Psoas muscle (tissue), 7 donors: ENCODE measurements at regions not wholly inside any gene's neighbourhood (a gene's known extent, or its start where the extent isn't known, plus 50 kb on each side); places are given as distances from the start of the nearest gene placed in this dataset.

Experiments used
- ATAC-seq, 4 donors: fragments of 200-7000 bp; cut with Tn5 transposase; one replicate each; pipeline ENCODE4 v1.9.1; 2020; ENCODE audit warnings: moderate library complexity in 3 of 4, mild to moderate bottlenecking in 2 of 4
- DNase-seq, 2 donors: peaks; one replicate each; pipeline ENCODE4 v3.0.0-alpha.2; 2020
- H3K27ac ChIP-seq: fragments of 200-600 bp; one replicate; pipeline ENCODE4 v1.8.0; 2022
- H3K27me3 ChIP-seq, 3 donors: fragments of 200-600 bp in 1 of 3; one replicate each; pipeline versions ENCODE4 v1.6.1 to v1.8.0; 2013 to 2022; ENCODE audit warnings: low read length in 2 of 3, mild to moderate bottlenecking in 2 of 3, moderate library complexity in 1 of 3; ENCODE audit not compliant: insufficient read depth in 3 of 3
- H3K36me3 ChIP-seq, 2 donors: fragments of 200-600 bp in 1 of 2; one replicate each; pipeline versions ENCODE4 v1.6.1 to v1.8.0; 2013 to 2022; ENCODE audit warnings: low read depth in 1 of 2, mild to moderate bottlenecking in 1 of 2, moderate library complexity in 1 of 2; ENCODE audit not compliant: insufficient read depth in 1 of 2
- H3K4me1 ChIP-seq: fragments of 200-600 bp; one replicate; pipeline ENCODE4 v1.8.0; 2022
- H3K4me3 ChIP-seq: fragments of 200-600 bp; one replicate; pipeline ENCODE4 v1.8.0; 2022; ENCODE audit warnings: mild to moderate bottlenecking
- H3K9me3 ChIP-seq: fragments of 200-600 bp; one replicate; pipeline ENCODE4 v1.8.0; 2022
- WGBS, 3 donors: extraction: QIAGEN DNeasy Blood & Tissue Kit; methylation state at CpG; one replicate each; pipeline versions ENCODE4 v1.1.6 to v1.1.7; 2013; 5-methylcytosine and 5-hydroxymethylcytosine counted together
- intact Hi-C, 2 donors: fragments of 100-400 bp; cut with DNase I; formaldehyde crosslinking; loops; one replicate each; pipeline versions ENCODE4 v1.11.0 to v1.14.2; 2022
- TF ChIP-seq, protein P1 (sequence below): fragments of 200-600 bp; IDR thresholded peaks from one replicate; pipeline ENCODE4 v1.8.0; 2022; ENCODE audit warnings: antibody characterized with exemption
- donor health status: healthy with polysubstance abuse.
- donor health status: DM: no; HTN: no; CAD: no; lungs with moderate emphysema.
- donor health status: Bipolar disorder and iron deficiency.
- donor health status: healthy.
- donor health status: DM: yes; HTN: yes; CAD: no.
- donor health status: DM: no; HTN: no; CAD: no.
- donor health status: DM: yes; HTN: yes; CAD: no.

DNA sequence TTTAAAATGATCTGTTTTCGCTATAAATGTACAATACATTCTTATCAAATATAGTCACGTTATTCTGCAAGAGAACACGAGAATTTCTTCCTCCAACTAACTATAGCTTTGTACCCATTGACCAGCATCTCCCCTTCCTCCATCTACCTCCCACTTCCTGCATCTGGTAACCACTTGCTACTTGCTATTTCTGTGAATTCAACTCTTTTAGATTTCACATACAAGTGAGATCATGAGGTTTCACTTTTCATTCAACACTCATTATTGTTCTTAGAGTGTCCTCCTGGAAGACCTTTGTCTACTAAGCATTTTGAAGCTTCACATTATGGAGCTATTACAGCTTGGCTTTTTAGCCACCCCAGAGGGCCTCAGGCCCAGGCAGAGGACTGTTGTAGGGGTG is 741.3 kb upstream of the FZD8 start:
- intact Hi-C loops = no loop called here

DNA sequence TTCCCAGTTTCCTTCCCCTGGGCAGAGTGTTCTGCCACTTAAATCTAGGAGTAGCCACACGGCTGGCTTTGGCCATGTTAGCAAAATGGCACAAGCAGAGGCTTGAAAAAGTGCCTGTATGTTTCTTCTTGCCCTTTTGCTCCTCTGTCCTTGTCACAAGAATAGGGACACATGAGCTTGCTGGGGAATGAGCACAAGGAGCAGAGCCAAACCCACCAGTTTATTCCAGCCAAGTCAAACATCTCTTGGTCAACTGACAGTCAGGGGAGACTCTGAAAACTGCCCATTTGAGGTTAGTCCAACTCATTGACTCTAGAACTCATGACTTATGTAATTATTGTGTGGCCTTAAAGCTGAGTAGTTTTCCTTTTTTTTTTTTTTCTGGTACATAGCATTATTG is 739.7 kb upstream of the FZD8 start:
- DNase-seq (no peak), ATAC-seq (no peak)
- Histone ChIP-seq H3K4me1 (no peaks in the 10 kb centered on the region), H3K36me3 (no peaks in the 10 kb centered on the region), H3K27ac (no peak overlapping the region), H3K9me3 (no peaks in the 10 kb centered on the region), H3K4me3 (no peak overlapping the region), H3K27me3 (peaks cover 0 to 2% (median 0%) of the 10 kb centered on the region in 3 donors)
- TF ChIP-seq, protein P1, sequence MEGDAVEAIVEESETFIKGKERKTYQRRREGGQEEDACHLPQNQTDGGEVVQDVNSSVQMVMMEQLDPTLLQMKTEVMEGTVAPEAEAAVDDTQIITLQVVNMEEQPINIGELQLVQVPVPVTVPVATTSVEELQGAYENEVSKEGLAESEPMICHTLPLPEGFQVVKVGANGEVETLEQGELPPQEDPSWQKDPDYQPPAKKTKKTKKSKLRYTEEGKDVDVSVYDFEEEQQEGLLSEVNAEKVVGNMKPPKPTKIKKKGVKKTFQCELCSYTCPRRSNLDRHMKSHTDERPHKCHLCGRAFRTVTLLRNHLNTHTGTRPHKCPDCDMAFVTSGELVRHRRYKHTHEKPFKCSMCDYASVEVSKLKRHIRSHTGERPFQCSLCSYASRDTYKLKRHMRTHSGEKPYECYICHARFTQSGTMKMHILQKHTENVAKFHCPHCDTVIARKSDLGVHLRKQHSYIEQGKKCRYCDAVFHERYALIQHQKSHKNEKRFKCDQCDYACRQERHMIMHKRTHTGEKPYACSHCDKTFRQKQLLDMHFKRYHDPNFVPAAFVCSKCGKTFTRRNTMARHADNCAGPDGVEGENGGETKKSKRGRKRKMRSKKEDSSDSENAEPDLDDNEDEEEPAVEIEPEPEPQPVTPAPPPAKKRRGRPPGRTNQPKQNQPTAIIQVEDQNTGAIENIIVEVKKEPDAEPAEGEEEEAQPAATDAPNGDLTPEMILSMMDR = no peak
- intact Hi-C loops = no loop called here
- WGBS, 3 donors = 0 to 8% (median 8%) methylated on average over 1 of the region's 1 CpG

More for the DNA sequence above, 741.3 kb upstream of the FZD8 start:
- H3K4me3 ChIP-seq = no peak overlapping the region
- WGBS, 3 donors = 91 to 96% (median 93%) methylated on average over 3 of the region's 3 CpGs
- DNase-seq (no peak), ATAC-seq (no peak)
- TF ChIP-seq, protein P1 = no peak
- no peaks in the 10 kb centered on the region for H3K36me3 ChIP-seq
- no peaks in the 10 kb centered on the region for H3K9me3 ChIP-seq
- H3K27me3 ChIP-seq = peaks cover 0 to 2% (median 0%) of the 10 kb centered on the region in 3 donors
- no peak overlapping the region for H3K27ac ChIP-seq
- no peaks in the 10 kb centered on the region for H3K4me1 ChIP-seq

DNA sequence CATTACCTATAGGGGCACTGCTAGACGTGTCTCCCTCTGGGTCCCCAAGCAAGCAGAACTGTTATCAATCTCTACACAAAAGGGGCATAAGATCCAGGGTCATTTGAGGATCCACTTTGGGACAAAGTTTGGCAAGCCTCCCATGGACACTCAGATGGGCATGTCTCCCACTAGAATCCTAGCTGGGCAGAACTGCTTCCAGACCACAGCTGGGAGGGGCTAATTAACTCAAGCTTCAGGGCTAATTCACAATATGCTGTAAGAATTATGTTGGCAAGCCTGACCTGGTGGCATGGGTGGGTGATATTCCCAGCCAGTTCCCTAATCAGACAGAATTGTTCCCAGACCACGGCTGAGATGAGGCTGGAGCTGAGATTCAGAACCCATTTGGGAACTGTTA is 738.4 kb upstream of the FZD8 start:
- intact Hi-C loops = no loop called here
- Histone ChIP-seq H3K4me1 (no peaks in the 10 kb centered on the region), H3K36me3 (no peaks in the 10 kb centered on the region), H3K27ac (no peak overlapping the region), H3K9me3 (no peaks in the 10 kb centered on the region), H3K4me3 (no peak overlapping the region), H3K27me3 (peaks cover 0 to 2% (median 0%) of the 10 kb centered on the region in 3 donors)
- DNase-seq (no peak), ATAC-seq (no peak)
- WGBS, 3 donors = 33 to 46% (median 40%) methylated on average over 2 of the region's 2 CpGs
- TF ChIP-seq, protein P1 = no peak

DNA sequence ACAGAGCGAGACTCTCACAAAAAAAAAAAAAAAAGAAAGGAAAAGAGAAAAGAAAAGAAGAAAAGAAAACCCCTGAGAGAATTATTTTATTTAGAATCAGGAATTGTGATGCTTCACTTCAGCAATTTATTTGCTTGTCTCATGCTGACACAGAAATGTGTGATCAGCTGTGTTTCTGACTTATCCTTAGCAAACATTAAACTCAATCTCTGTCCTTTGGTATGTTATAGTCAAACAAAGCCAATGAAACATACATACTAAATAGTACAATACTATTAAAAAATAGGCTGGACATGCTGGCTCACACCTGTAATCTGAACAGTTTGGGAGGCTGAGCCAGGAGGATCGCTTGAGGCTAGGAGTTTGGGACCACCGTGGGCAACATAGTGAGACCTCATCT is 733.0 kb upstream of the FZD8 start:
- intact Hi-C loops = no loop called here
- H3K4me3 ChIP-seq = no peak overlapping the region
- WGBS, 3 donors = 91 to 94% (median 92%) methylated on average over 3 of the region's 3 CpGs
- no peaks in the 10 kb centered on the region for H3K27me3 ChIP-seq
- H3K36me3 ChIP-seq = no peaks in the 10 kb centered on the region
- TF ChIP-seq, protein P1 = no peak
- H3K27ac ChIP-seq = no peak overlapping the region
- ATAC-seq = no peak
- no peaks in the 10 kb centered on the region for H3K9me3 ChIP-seq
- DNase-seq = no peak
- no peaks in the 10 kb centered on the region for H3K4me1 ChIP-seq

DNA sequence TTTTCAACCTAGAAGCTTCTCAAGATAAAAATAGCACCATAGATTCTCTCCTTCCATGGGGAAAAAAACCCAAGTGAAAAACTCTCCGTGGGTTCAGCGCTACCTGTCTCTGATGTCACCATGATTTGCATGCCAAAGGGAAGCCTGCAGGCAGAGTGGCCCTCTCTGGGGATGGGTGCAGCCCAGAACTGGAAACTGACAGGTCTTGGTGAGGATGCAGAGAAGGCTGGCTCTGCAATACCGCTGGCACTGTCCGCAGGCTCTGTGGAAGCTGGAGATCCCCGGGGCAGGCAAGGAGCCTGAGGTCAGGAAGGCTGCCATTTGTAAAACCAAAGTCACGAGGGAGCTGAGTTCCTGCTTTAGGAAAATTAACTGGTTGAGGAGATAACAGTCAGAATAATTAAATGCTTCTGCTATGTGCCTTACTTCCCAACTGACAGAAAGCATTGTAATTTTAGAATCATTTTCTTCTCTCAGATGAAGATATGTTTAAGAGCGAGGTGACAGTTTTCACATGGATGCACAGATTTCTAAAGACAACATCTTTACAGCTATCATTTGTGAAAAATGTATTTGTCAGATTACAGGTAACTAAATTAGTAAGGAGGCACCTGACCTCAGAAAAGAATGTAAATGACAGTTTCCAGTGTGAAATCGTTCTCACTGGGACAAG is 731.5 kb upstream of the FZD8 start:
- 66 to 76% (median 73%) methylated on average over 8 of the region's 8 CpGs for WGBS, 3 donors
- Histone ChIP-seq H3K9me3 (no peaks in the 10 kb centered on the region), H3K36me3 (no peaks in the 10 kb centered on the region), H3K4me3 (no peak overlapping the region), H3K27me3 (no peaks in the 10 kb centered on the region), H3K4me1 (no peaks in the 10 kb centered on the region), H3K27ac (no peak overlapping the region)
- TF ChIP-seq, protein P1 = no peak
- no peak for DNase-seq
- no peak for ATAC-seq
- intact Hi-C loops = no loop called here
